ENCODE measurements at regions not wholly inside any gene's neighbourhood (a gene's known extent, or its start where the extent isn't known, plus 50 kb on each side); places are given as distances from the start of the nearest gene placed in this dataset.

DNA sequence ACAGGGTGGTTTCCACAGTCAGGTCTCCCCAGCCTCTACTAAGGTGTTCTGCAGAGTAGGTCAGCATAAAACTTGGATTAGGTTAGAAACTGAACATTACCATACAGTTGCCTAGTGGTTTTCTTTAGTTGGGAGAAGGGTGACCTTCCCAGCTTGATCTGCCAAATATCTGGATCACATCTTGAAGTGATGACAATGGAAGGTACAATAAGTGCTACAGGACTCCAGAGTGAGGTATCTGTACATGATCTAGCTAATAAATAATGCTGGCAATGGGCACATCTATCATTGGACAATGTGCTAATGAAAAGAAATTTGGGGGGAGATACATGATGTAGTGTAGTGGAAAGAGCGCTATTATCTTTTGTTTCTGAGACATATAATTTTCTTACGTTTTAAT lies 54.6 kb upstream of the ACVR1 start:
- TF ChIP-seq, protein P1, sequence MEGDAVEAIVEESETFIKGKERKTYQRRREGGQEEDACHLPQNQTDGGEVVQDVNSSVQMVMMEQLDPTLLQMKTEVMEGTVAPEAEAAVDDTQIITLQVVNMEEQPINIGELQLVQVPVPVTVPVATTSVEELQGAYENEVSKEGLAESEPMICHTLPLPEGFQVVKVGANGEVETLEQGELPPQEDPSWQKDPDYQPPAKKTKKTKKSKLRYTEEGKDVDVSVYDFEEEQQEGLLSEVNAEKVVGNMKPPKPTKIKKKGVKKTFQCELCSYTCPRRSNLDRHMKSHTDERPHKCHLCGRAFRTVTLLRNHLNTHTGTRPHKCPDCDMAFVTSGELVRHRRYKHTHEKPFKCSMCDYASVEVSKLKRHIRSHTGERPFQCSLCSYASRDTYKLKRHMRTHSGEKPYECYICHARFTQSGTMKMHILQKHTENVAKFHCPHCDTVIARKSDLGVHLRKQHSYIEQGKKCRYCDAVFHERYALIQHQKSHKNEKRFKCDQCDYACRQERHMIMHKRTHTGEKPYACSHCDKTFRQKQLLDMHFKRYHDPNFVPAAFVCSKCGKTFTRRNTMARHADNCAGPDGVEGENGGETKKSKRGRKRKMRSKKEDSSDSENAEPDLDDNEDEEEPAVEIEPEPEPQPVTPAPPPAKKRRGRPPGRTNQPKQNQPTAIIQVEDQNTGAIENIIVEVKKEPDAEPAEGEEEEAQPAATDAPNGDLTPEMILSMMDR (IDR thresholded peaks at IDR 0.05): no peak
- no peak for TF ChIP-seq POLR2A (IDR thresholded peaks at IDR 0.05)
